CD4-positive, alpha-beta memory T cell (primary cell): ENCODE measurements at regions not wholly inside any gene's neighbourhood (a gene's known extent, or its start where the extent isn't known, plus 50 kb on each side); places are given as distances from the start of the nearest gene placed in this dataset.

Source experiments
- CTCF ChIA-PET: fragments of 350-600 bp; sonication (Branson Sonifier 250); formaldehyde crosslinking; loops from one replicate; lab custom pipeline; 2021; ENCODE audit warnings: inconsistent platforms; ENCODE audit not compliant: partially characterized antibody; lab: Charles Lee
- POLR2A ChIA-PET: fragments of 350-600 bp; sonication (Branson Sonifier 250); formaldehyde crosslinking; loops from one replicate; lab custom pipeline; 2021; ENCODE audit not compliant: partially characterized antibody; lab: Charles Lee
- DNase-seq, 5 donors: peaks; one replicate each; pipeline versions ENCODE4 v3.0.0 to v3.0.0-alpha.2; 2020 to 2022; ENCODE audit warnings: mixed read lengths in 1 of 5
- H3K27ac ChIP-seq: one replicate; pipeline ENCODE4 v1.7.0; 2013; ENCODE audit warnings: low read depth, low read length
- H3K27me3 ChIP-seq: 2 replicates; pipeline ENCODE4 v1.7.0; 2013; ENCODE audit warnings: mild to moderate bottlenecking, low read length, moderate library complexity; ENCODE audit not compliant: insufficient read depth
- H3K36me3 ChIP-seq: 2 replicates; pipeline ENCODE4 v1.7.0; 2013; ENCODE audit warnings: mild to moderate bottlenecking, low read length, moderate library complexity; ENCODE audit not compliant: insufficient read depth
- H3K4me1 ChIP-seq: 2 replicates; pipeline ENCODE4 v1.7.0; 2013; ENCODE audit warnings: mild to moderate bottlenecking, low read length, moderate library complexity; ENCODE audit not compliant: insufficient read depth
- H3K4me3 ChIP-seq, 2 donors: one replicate each; pipeline ENCODE4 v1.7.0; 2013; ENCODE audit warnings: low read length in 2 of 2, mild to moderate bottlenecking in 1 of 2
- H3K9me3 ChIP-seq, 2 donors: one replicate each; pipeline ENCODE4 v1.7.0; 2013; ENCODE audit warnings: low read length in 2 of 2, control low read depth in 1 of 2; ENCODE audit not compliant: control insufficient read depth in 1 of 2
- H3K27ac Mint-ChIP-seq, 7 donors: one replicate each; pipeline ENCODE4 v1.8.0; 2020 to 2021; ENCODE audit warnings: mixed read lengths in 7 of 7, mild to moderate bottlenecking in 6 of 7, inconsistent platforms in 3 of 7, moderate library complexity in 3 of 7
- H3K27me3 Mint-ChIP-seq, 2 donors: one replicate each; pipeline ENCODE4 v1.8.0; 2020 to 2021; ENCODE audit warnings: mixed read lengths in 2 of 2
- H3K36me3 Mint-ChIP-seq, 2 donors: one replicate each; pipeline ENCODE4 v1.8.0; 2020 to 2021; ENCODE audit warnings: mixed read lengths in 2 of 2, inconsistent platforms in 1 of 2, mild to moderate bottlenecking in 1 of 2
- H3K4me1 Mint-ChIP-seq, 4 donors: one replicate each; pipeline ENCODE4 v1.8.0; 2020 to 2021; ENCODE audit warnings: mixed read lengths in 4 of 4, mild to moderate bottlenecking in 1 of 4
- H3K4me3 Mint-ChIP-seq, 8 donors: one replicate each; pipeline ENCODE4 v1.8.0; 2020 to 2021; ENCODE audit warnings: mixed read lengths in 8 of 8, mild to moderate bottlenecking in 7 of 8, moderate library complexity in 6 of 8, inconsistent platforms in 3 of 8
- H3K9me3 Mint-ChIP-seq, 8 donors: one replicate each; pipeline ENCODE4 v1.8.0; 2020 to 2021; ENCODE audit warnings: mixed read lengths in 8 of 8, mild to moderate bottlenecking in 5 of 8, inconsistent platforms in 3 of 8, moderate library complexity in 1 of 8
- intact Hi-C: fragments of 100-400 bp; cut with micrococcal nuclease; formaldehyde crosslinking; loops from one replicate; pipeline ENCODE4 v1.15.1; 2023

DNA sequence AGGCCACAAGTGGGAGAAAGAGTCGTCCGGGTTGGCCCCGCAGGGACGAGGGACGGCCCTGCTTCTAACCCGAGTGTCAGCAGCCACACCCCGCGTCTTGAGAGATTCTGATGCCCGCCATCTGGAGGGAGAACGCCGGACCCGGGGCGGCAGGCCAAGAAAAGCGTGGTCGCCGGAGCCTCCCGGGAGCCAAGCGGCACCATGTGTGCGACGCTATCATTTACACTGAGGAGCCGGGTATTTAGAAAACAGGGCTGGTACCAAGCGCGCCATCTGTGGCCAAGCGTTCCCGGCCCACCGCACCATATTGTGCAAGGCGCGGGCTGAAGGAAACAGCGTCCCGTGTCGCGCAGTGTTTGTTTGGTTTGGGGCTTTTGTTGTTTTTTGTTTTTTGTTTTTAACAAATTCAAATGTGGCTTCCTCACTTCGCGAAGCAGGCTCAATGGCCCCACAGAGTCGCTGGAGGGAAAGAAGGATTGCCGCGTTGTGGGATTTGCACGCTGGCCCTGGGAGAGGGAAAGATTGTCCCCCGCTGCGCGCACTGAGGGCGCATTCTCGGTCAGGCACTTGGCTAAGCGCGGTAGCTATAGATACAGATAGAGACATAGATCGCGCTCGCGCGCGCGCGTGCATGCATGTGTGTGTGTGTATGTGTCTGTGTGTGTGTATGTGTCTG lies 153.8 kb downstream of the BCL11B start:
- no peaks in the 10 kb centered on the region for H3K9me3 ChIP-seq
- H3K36me3 ChIP-seq: no peaks in the 10 kb centered on the region
- Mint-ChIP-seq H3K36me3 (peaks cover 0 to 18% of the 10 kb centered on the region in 2 donors), H3K27ac (no peak overlapping the region), H3K4me1 (peaks cover 4 to 16% (median 7%) of the 10 kb centered on the region in 4 donors), H3K4me3 (peak overlapping the region; percentile 31 to 68 (median 54)), H3K27me3 (peaks cover 0 to 9% of the 10 kb centered on the region in 2 donors), H3K9me3 (peaks cover 0 to 26% (median 17%) of the 10 kb centered on the region in 8 donors)
- no peaks in the 10 kb centered on the region for H3K27me3 ChIP-seq
- ChIA-PET POLR2A (no interaction called here), CTCF (no interaction called here)
- no peaks in the 10 kb centered on the region for H3K4me1 ChIP-seq
- intact Hi-C loops: no loop called here
- no peak for DNase-seq
- no peak overlapping the region for H3K27ac ChIP-seq
- no peak overlapping the region for H3K4me3 ChIP-seq

DNA sequence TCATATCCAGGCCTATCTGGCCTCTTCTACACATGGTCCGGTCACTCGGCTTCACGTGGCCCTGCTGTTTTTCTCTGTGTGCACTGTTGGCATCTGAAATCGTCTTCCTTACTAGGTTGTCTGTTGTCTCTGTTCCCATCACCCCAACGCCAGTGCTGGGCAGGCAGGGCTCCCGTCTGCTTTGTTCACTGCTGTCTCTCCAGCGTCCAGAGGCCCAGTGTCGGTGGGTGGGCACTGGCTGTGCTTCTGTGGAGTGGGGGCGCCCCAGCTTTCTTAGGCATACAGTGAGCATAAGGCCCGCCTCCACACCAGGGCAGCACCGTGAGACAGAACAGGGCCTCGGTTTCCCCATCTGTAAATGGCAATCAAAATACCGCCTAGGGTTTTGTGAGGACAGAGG lies 153.1 kb downstream of the BCL11B start:
- no peak overlapping the region for H3K4me3 Mint-ChIP-seq
- peaks cover 0 to 9% of the 10 kb centered on the region in 2 donors for H3K27me3 Mint-ChIP-seq
- Histone ChIP-seq H3K27ac (no peak overlapping the region), H3K36me3 (no peaks in the 10 kb centered on the region), H3K4me3 (no peak overlapping the region), H3K27me3 (no peaks in the 10 kb centered on the region), H3K4me1 (no peaks in the 10 kb centered on the region), H3K9me3 (no peaks in the 10 kb centered on the region)
- H3K9me3 Mint-ChIP-seq: peaks cover 0 to 18% (median 12%) of the 10 kb centered on the region in 8 donors
- intact Hi-C loops: no loop called here
- ChIA-PET POLR2A (no interaction called here), CTCF (no interaction called here)
- peaks cover 0 to 15% of the 10 kb centered on the region in 2 donors for H3K36me3 Mint-ChIP-seq
- H3K27ac Mint-ChIP-seq: no peak overlapping the region
- peaks cover 4 to 16% (median 7%) of the 10 kb centered on the region in 4 donors for H3K4me1 Mint-ChIP-seq
- DNase-seq: no peak
